Keratinocyte (primary cell): ENCODE measurements at regions not wholly inside any gene's neighbourhood (a gene's known extent, or its start where the extent isn't known, plus 50 kb on each side); places are given as distances from the start of the nearest gene placed in this dataset.
"Not testable (repeated sequence)": the region's sequence is repeated elsewhere in the genome, so short reads cannot be mapped to it uniquely, and the experiment has no call there.

Source experiments
- DNase-seq: peaks from one replicate; pipeline ENCODE4 v3.0.0-alpha.2; 2011; ENCODE audit warnings: low read depth, missing footprints, low spot score
- FAIRE-seq: peaks from 2 replicates; lab custom pipeline; 2011; peaks lifted over from hg19 to GRCh38; lab: Jason Lieb, UNC
- H2AFZ ChIP-seq: 2 replicates; pipeline ENCODE4 v1.6.0; 2012; ENCODE audit warnings: low read length, control low read depth, inconsistent platforms; ENCODE audit not compliant: control insufficient read depth
- H3K27ac ChIP-seq: 2 replicates; pipeline ENCODE4 v1.5.1; 2011; ENCODE audit warnings: low read length; ENCODE audit not compliant: control insufficient read depth, insufficient read depth
- H3K27me3 ChIP-seq: 3 replicates; pipeline ENCODE4 v1.6.0; 2011; ENCODE audit warnings: low read length; ENCODE audit not compliant: control insufficient read depth, insufficient read depth; ENCODE audit errors: extremely low read depth
- H3K36me3 ChIP-seq, 2 experiments: 2 replicates in 1 of 2; 3 replicates in 1 of 2; pipeline ENCODE4 v1.5.1; 2011; ENCODE audit warnings: low read length in 2 of 2, mild to moderate bottlenecking in 1 of 2; ENCODE audit not compliant: control insufficient read depth in 2 of 2, insufficient read depth in 2 of 2; ENCODE audit errors: extremely low read depth in 1 of 2
- H3K4me1 ChIP-seq: 3 replicates; pipeline ENCODE4 v1.5.1; 2011; ENCODE audit warnings: low read length; ENCODE audit not compliant: control insufficient read depth, insufficient read depth; ENCODE audit errors: extremely low read depth
- H3K4me2 ChIP-seq: 3 replicates; pipeline ENCODE4 v1.6.0; 2011; ENCODE audit warnings: low read depth, low read length; ENCODE audit not compliant: control insufficient read depth, insufficient read depth; ENCODE audit errors: extremely low read depth
- H3K4me3 ChIP-seq, 3 experiments: fragments of 200-600 bp in 1 of 3; sonication (generic) in 1 of 3; 2 replicates in 2 of 3; 3 replicates in 1 of 3; pipeline ENCODE4 v1.5.1; 2011 to 2016; ENCODE audit warnings: low read length in 3 of 3, mild to moderate bottlenecking in 3 of 3, control low read depth in 2 of 3, inconsistent platforms in 1 of 3, low read depth in 1 of 3, mixed read lengths in 1 of 3, mixed run types in 1 of 3, moderate library complexity in 1 of 3; ENCODE audit not compliant: control insufficient read depth in 2 of 3, insufficient read depth in 2 of 3; ENCODE audit errors: extremely low read depth in 1 of 3
- H3K79me2 ChIP-seq: 2 replicates; pipeline ENCODE4 v1.6.0; 2012; ENCODE audit warnings: low read length; ENCODE audit not compliant: control insufficient read depth, insufficient read depth
- H3K9ac ChIP-seq: 3 replicates; pipeline ENCODE4 v1.6.0; 2011; ENCODE audit warnings: low read length; ENCODE audit not compliant: control insufficient read depth, insufficient read depth; ENCODE audit errors: extremely low read depth
- H3K9me1 ChIP-seq: 3 replicates; pipeline ENCODE4 v1.6.0; 2011; ENCODE audit warnings: low read length; ENCODE audit not compliant: control insufficient read depth, insufficient read depth; ENCODE audit errors: extremely low read depth
- H3K9me3 ChIP-seq: 2 replicates; pipeline ENCODE4 v1.5.1; 2012; ENCODE audit warnings: low read depth, low read length; ENCODE audit not compliant: control insufficient read depth
- H4K20me1 ChIP-seq: 3 replicates; pipeline ENCODE4 v1.6.0; 2011; ENCODE audit warnings: low read length; ENCODE audit not compliant: control insufficient read depth, insufficient read depth; ENCODE audit errors: extremely low read depth
- EZH2 ChIP-seq: IDR thresholded peaks from one replicate; pipeline ENCODE4 v1.6.1; 2012; ENCODE audit warnings: inconsistent platforms, mild to moderate bottlenecking, low read length, moderate library complexity
- dilution Hi-C: fragments of 300-500 bp; cut with MboI; formaldehyde crosslinking; loops from one replicate; pipeline ENCODE4 v1.7.0; 2020; ENCODE audit warnings: low sequenced_read_pairs; ENCODE audit not compliant: extremely low pct_ligation_motif_present
- TF ChIP-seq, protein P1 (sequence below), 3 experiments: IDR thresholded peaks in 1 of 3; conservative IDR thresholded peaks in 1 of 3; optimal IDR thresholded peaks in 1 of 3; 2 replicates in 2 of 3; 3 replicates in 1 of 3; pipeline versions ENCODE3 to v1.5.1; 2011; ENCODE audit warnings: low read length in 3 of 3, mild to moderate bottlenecking in 3 of 3, moderate library complexity in 2 of 3, control low read depth in 1 of 3, inconsistent platforms in 1 of 3; ENCODE audit not compliant: insufficient read depth in 2 of 3; ENCODE audit errors: extremely low read depth in 1 of 3

DNA sequence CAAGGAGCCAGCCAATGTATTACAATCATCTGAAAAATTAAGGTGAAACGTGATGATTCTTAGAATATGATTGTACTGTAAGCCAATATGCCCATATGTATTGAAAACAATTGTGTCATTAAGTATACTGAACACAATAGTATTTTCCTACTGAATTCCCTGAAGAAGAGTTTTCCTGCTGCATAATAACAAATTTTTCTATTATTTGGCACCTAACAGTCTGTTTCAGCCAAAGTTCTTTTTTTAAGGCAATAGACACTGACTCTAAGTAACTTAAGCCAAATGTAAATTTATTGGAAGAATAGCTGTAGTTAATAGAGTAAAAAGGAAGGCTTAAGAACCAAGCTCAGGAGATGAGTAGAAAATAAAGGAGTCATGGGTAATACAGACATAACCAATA, 220.6 kb downstream of the PPP4R3C start:
- Histone ChIP-seq H3K9ac (no peak overlapping the region), H3K4me1 (no peaks in the 10 kb centered on the region), H3K4me3 (no peak overlapping the region), H3K27me3 (no peaks in the 10 kb centered on the region), H4K20me1 (no peaks in the 10 kb centered on the region), H3K4me2 (no peak overlapping the region), H3K9me3 (no peaks in the 10 kb centered on the region), H3K27ac (no peak overlapping the region), H2AFZ (no peak overlapping the region), H3K9me1 (no peaks in the 10 kb centered on the region), H3K79me2 (no peaks in the 10 kb centered on the region), H3K36me3 (no peaks in the 10 kb centered on the region)
- no peak for TF ChIP-seq EZH2
- TF ChIP-seq, protein P1, sequence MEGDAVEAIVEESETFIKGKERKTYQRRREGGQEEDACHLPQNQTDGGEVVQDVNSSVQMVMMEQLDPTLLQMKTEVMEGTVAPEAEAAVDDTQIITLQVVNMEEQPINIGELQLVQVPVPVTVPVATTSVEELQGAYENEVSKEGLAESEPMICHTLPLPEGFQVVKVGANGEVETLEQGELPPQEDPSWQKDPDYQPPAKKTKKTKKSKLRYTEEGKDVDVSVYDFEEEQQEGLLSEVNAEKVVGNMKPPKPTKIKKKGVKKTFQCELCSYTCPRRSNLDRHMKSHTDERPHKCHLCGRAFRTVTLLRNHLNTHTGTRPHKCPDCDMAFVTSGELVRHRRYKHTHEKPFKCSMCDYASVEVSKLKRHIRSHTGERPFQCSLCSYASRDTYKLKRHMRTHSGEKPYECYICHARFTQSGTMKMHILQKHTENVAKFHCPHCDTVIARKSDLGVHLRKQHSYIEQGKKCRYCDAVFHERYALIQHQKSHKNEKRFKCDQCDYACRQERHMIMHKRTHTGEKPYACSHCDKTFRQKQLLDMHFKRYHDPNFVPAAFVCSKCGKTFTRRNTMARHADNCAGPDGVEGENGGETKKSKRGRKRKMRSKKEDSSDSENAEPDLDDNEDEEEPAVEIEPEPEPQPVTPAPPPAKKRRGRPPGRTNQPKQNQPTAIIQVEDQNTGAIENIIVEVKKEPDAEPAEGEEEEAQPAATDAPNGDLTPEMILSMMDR (optimal IDR thresholded peaks at IDR 0.05 in 1 of 3, IDR thresholded peaks at IDR 0.05 in 1 of 3, conservative IDR thresholded peaks at IDR 0.05 in 1 of 3; ENCODE audit: extremely low read depth in 1 of 3, insufficient read depth in 2 of 3, low read length in 3 of 3): no peak
- FAIRE-seq (no peak), DNase-seq (no peak)
- dilution Hi-C loops: no loop called here

DNA sequence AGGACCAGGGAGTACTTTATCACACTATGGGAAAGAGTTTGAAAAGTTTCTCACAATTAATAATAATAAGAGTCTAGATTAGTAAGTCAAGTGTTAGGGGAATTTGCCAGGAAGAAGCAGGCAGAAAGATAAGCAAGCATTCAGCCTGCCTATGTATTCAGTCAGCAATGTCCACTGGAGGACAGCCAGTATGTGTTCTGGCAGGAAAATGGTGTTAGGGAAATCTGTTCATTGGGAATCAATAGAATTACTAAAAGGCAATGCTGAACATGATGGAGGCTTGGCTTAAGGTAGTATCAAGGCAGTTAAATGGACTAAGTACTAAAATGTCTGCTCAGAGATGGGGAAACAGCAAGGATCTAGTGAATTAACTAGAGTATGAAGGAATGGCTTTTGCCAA, 221.2 kb downstream of the PPP4R3C start:
- dilution Hi-C loops: no loop called here
- H3K4me1 ChIP-seq: no peaks in the 10 kb centered on the region
- no peak for TF ChIP-seq EZH2
- TF ChIP-seq, protein P1 (optimal IDR thresholded peaks at IDR 0.05 in 1 of 3, IDR thresholded peaks at IDR 0.05 in 1 of 3, conservative IDR thresholded peaks at IDR 0.05 in 1 of 3; ENCODE audit: extremely low read depth in 1 of 3, insufficient read depth in 2 of 3, low read length in 3 of 3): no peak
- H2AFZ ChIP-seq: no peak overlapping the region
- H3K27me3 ChIP-seq: no peaks in the 10 kb centered on the region
- no peak overlapping the region for H3K9ac ChIP-seq
- DNase-seq (no peak), FAIRE-seq (no peak)
- H3K79me2 ChIP-seq: no peaks in the 10 kb centered on the region
- H3K9me3 ChIP-seq: no peaks in the 10 kb centered on the region
- H3K4me2 ChIP-seq: no peak overlapping the region
- H4K20me1 ChIP-seq: no peaks in the 10 kb centered on the region
- H3K36me3 ChIP-seq: no peaks in the 10 kb centered on the region
- H3K4me3 ChIP-seq: no peak overlapping the region
- no peaks in the 10 kb centered on the region for H3K9me1 ChIP-seq
- H3K27ac ChIP-seq: no peak overlapping the region

DNA sequence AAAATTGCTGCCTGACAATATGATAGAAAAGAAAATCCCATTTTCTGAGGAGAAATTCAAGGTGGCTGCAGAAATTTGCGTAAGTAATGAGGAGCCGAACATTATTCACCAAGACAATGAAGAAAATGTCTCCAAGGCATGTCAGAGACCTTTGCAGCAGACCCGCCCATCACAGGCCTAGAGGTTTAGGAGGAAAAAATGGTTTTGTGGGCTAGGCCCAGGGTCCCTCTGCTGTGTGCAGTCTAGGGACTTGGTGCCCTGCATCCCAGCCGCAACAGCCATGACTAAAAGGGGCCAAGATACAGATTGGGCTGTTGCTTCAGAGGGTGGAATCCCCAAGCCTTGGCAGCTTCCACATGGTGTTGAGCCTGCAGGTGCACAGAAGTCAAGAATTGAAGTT, 223.1 kb downstream of the PPP4R3C start:
- H3K4me2 ChIP-seq, FAIRE-seq, H3K9me1 ChIP-seq, dilution Hi-C loops, H2AFZ ChIP-seq, H3K4me3 ChIP-seq, DNase-seq, H3K9me3 ChIP-seq, H3K9ac ChIP-seq, H3K4me1 ChIP-seq, H3K36me3 ChIP-seq, H3K27ac ChIP-seq, H3K79me2 ChIP-seq, H4K20me1 ChIP-seq, H3K27me3 ChIP-seq: not testable (repeated sequence)
